LNCaP clone FGC (cell line): ENCODE measurements at regions not wholly inside any gene's neighbourhood (a gene's known extent, or its start where the extent isn't known, plus 50 kb on each side); places are given as distances from the start of the nearest gene placed in this dataset.

Source experiments
- DNase-seq: peaks from one replicate; pipeline ENCODE4 v3.0.0-alpha.2; 2011; ENCODE audit warnings: low read depth
- H3K4me3 ChIP-seq: 2 replicates; pipeline ENCODE4 v1.5.1; 2011; ENCODE audit warnings: mild to moderate bottlenecking, low read depth, low read length, control low read depth
- TF ChIP-seq, protein P1 (sequence below): IDR thresholded peaks from 2 replicates; pipeline ENCODE4 v1.5.1; 2012; ENCODE audit warnings: mild to moderate bottlenecking; ENCODE audit not compliant: control insufficient read depth, insufficient read depth; ENCODE audit errors: extremely low read depth

DNA sequence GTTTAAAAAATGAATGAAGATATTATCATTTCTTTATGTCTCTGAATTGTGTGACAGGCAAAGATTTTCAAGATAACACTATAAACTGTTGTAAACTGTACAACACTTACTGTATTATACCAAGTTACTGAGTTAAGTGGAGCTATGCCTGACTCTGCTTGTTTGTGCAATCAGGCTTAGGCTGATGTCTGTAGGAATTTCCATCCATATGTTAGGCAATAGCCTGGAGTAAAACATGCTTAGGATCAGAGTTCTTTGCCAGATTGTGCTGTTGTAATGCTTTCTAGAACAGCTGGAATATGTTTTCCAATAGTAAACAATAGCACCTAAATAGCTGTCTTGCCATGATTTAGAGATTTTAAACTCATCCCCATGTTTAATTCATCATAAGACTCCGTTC is 1496.7 kb downstream of the CDH11 start:
- DNase-seq, result no peak
- TF ChIP-seq, protein P1, sequence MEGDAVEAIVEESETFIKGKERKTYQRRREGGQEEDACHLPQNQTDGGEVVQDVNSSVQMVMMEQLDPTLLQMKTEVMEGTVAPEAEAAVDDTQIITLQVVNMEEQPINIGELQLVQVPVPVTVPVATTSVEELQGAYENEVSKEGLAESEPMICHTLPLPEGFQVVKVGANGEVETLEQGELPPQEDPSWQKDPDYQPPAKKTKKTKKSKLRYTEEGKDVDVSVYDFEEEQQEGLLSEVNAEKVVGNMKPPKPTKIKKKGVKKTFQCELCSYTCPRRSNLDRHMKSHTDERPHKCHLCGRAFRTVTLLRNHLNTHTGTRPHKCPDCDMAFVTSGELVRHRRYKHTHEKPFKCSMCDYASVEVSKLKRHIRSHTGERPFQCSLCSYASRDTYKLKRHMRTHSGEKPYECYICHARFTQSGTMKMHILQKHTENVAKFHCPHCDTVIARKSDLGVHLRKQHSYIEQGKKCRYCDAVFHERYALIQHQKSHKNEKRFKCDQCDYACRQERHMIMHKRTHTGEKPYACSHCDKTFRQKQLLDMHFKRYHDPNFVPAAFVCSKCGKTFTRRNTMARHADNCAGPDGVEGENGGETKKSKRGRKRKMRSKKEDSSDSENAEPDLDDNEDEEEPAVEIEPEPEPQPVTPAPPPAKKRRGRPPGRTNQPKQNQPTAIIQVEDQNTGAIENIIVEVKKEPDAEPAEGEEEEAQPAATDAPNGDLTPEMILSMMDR, result no peak

DNA sequence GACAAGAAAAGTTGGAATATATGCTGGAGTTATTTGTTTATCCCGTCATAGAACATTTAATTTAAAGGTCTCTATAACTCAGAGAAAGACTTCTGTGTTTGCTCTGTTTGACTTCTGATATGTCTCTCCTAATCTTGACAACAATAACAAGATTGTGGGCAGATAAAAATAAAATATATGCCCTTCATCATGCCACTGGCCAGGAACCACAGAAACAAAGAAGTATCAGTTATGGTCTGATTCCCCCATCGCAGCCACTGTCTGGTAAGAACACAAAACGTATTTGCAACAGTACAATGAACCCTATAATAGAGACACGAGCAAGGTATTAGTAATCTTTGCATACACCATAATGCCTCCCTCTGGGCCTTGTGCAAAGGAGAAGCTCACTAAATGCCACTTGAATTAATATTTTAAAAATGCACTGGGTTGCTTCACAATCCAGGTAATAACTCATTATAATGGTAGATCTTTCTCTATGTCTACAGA is 1498.3 kb downstream of the CDH11 start:
- TF ChIP-seq, protein P1, result no peak
- no peak overlapping the region for H3K4me3 ChIP-seq
- no peak for DNase-seq

More for the DNA sequence above, 1496.7 kb downstream of the CDH11 start:
- no peak overlapping the region for H3K4me3 ChIP-seq

DNA sequence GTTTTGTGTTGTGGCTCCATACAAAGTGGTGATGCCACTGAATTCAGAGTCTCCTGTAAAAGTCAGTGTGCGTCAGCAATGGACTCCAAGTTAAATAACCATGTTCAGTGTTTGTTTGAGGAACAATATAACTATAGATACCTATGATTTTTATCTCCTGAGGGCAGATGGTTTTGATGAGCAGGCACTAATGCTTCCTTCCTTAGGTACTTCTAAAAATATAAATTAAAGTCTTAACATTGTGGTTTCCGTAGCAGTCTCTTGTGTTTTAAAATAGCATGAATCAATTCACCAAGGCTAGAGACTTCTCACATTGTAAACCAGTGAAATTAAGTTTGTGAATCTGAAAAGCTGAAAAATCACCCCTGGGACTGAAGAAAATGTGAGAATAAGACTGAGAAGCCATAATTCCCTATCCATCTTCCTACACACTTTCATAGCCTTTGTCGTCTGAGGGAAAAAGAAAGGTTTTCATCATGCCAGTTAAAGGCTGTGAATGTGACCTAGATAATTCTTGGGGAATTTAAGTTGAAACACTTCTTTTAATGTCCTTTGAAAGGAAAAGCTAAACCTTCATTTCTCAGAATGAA is 1502.9 kb downstream of the CDH11 start:
- TF ChIP-seq, protein P1, result no peak
- no peak overlapping the region for H3K4me3 ChIP-seq
- DNase-seq, result peak; percentile 22

DNA sequence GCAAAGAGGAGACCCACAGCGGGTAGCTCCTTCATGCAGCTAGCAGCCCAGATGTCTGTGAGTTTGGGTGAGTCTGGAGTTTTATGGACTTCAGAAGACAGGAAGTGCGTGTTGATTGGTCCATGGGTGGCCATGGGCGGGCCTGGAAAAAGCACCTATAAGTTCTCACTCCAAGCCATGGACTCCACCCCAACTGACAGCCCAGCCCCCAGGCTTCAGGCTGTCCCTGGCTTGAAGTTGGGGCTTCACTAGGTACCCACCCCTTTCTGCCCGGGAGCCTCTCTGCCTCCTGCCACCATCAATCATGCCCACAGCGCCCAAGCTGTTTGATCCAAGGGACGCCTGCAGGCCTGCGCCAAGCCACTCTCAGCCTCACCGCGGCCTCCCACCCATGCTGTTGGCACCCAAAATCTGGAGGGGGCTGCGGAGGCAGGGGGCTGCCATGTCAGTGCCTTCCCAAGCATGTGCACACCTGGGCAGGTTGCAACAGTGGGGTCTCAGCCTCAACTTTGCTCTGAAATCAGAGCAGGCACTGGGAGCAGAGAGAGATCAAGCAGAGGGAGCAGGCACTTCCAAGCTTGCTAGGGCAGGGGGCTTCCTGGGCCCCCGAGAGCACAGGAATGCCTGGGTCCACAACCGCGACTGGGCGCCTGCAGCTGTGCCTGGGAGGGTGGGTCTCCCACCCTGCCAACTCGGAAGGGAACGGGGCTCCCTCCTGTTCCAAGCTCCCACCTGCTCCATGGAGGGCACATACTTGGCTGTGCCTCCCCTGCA is 1503.7 kb downstream of the CDH11 start:
- DNase-seq, result no peak
- TF ChIP-seq, protein P1, result no peak
- no peak overlapping the region for H3K4me3 ChIP-seq

DNA sequence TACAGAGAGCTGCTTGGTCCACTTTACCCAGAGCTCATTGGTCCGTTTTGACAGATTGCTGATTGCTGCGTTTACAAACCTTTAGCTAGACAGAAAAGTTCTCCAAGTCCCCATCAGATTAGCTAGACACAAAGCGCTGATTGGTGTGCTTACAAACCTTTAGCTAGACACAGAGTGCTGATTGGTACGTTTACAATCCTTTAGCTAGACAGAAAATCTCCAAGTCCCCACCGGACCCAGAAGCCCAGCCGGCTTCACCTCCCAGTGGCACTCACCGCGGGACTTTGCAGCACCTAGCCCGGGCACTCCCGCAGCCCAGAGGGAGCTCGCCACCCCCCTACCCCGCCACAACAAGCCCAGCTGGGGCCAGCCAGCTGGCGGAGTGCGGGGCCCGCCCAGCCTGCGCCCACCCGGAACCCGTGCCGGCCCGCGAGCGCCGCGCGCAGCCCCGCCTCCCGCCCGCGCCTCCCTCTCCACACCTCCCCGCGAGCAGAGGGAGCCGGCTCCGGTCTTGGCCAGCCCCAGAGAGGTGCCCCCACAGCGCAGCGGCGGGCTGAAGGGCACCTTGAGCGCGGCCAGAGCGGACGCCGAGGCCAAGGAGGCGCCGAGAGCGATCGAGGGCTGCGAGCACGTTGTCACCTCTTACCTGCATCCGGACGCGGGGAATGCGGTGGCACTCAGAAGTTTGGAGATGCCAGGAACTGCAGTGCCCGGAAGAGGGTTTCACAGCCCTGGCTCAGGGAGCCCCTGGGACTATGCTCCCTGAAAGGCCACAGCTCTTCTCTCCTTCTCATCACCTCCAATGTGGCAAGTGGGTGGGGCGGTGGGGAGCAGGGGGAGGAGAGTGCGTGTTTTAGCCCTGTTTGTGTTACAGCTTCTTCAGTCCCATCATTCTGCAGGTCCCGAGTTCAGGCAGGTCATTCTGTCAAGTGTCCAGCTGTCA is 1504.5 kb downstream of the CDH11 start:
- H3K4me3 ChIP-seq, result no peak overlapping the region
- DNase-seq, result no peak
- TF ChIP-seq, protein P1, result no peak

DNA sequence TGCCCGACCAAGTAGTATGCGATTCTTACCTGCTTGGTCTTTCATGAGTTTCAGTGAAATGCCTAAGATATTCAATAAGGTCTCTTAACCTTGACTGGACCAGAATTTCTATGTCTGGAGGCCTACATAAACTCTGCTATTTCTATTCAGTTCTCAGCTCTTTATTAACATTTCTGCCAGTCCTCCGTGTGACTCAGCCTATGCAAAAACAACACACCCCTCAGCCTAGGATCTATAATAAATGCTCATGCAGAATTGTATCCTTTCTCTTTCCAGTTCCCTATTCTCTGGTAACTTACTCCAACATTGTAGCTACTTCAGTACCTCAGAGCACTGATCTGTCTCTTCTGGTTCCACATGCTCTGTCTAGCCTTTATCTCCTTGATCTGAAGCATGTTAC is 1507.4 kb downstream of the CDH11 start:
- H3K4me3 ChIP-seq, result no peak overlapping the region
- no peak for DNase-seq

More for the DNA sequence above, 1507.4 kb downstream of the CDH11 start:
- TF ChIP-seq, protein P1, result no peak
